Activated CD4-positive, alpha-beta T cell treated with anti-CD3 and anti-CD28 coated beads for 4 hours (primary cell): ENCODE measurements at regions not wholly inside any gene's neighbourhood (a gene's known extent, or its start where the extent isn't known, plus 50 kb on each side); places are given as distances from the start of the nearest gene placed in this dataset.
"Not testable (repeated sequence)": the region's sequence is repeated elsewhere in the genome, so short reads cannot be mapped to it uniquely, and the experiment has no call there.

ENCODE experiments used
- DNase-seq, 2 donors: peaks; one replicate each; pipeline ENCODE4 v3.0.0-alpha.2; 2020

GRCh38 chr6:165842281-165842936 lies 179.4 kb upstream of the PDE10A start:
- DNase-seq: no peak

- DNase-seq: no peak
Observed at GRCh38 chr6:165841153-165841558, 178.1 kb upstream of the PDE10A start.

GRCh38 chr6:165837948-165838745 lies 175.1 kb upstream of the PDE10A start:
- DNase-seq: no peak

GRCh38 chr6:165836648-165837047 lies 173.6 kb upstream of the PDE10A start:
- DNase-seq: not testable (repeated sequence)

GRCh38 chr6:165835410-165835851 lies 172.4 kb upstream of the PDE10A start:
- no peak for DNase-seq

GRCh38 chr6:165834613-165835259 lies 171.7 kb upstream of the PDE10A start:
- no peak for DNase-seq

- DNase-seq: no peak
Observed at GRCh38 chr6:165833355-165833754, 170.3 kb upstream of the PDE10A start.

- DNase-seq: no peak
Observed at GRCh38 chr6:165831812-165832510, 168.9 kb upstream of the PDE10A start.

- no peak for DNase-seq
Observed at GRCh38 chr6:165830761-165831160, 167.7 kb upstream of the PDE10A start.

- no peak for DNase-seq
Observed at GRCh38 chr6:165829376-165829775, 166.3 kb upstream of the PDE10A start.

- no peak for DNase-seq
Observed at GRCh38 chr6:165827190-165827518, 164.1 kb upstream of the PDE10A start.

- no peak for DNase-seq
Observed at GRCh38 chr6:165826487-165827189, 163.6 kb upstream of the PDE10A start.

GRCh38 chr6:165825256-165825815 lies 162.3 kb upstream of the PDE10A start:
- no peak for DNase-seq

- DNase-seq: no peak
Observed at GRCh38 chr6:165823609-165824326, 160.7 kb upstream of the PDE10A start.

GRCh38 chr6:165822501-165822900 lies 159.5 kb upstream of the PDE10A start:
- no peak for DNase-seq

- no peak for DNase-seq
Observed at GRCh38 chr6:165821754-165822153, 158.7 kb upstream of the PDE10A start.

GRCh38 chr6:165820934-165821333 lies 157.9 kb upstream of the PDE10A start:
- no peak for DNase-seq

GRCh38 chr6:165820407-165820806 lies 157.4 kb upstream of the PDE10A start:
- DNase-seq: no peak

- DNase-seq: no peak
Observed at GRCh38 chr6:165819394-165819793, 156.4 kb upstream of the PDE10A start.

GRCh38 chr6:165818200-165818599 lies 155.2 kb upstream of the PDE10A start:
- no peak for DNase-seq

GRCh38 chr6:165817771-165818170 lies 154.7 kb upstream of the PDE10A start:
- DNase-seq: no peak

GRCh38 chr6:165817148-165817547 lies 154.1 kb upstream of the PDE10A start:
- DNase-seq: no peak
